C4-2B (cell line): ENCODE measurements at regions not wholly inside any gene's neighbourhood (a gene's known extent, or its start where the extent isn't known, plus 50 kb on each side); places are given as distances from the start of the nearest gene placed in this dataset.

ENCODE experiments used
- CTCF ChIP-seq: fragments of 450-650 bp; conservative IDR thresholded peaks from 2 replicates; pipeline ENCODE4 v1.5.1; 2017; ENCODE audit warnings: mild to moderate bottlenecking
- ZFX ChIP-seq: fragments of 450-650 bp; IDR thresholded peaks from 2 replicates; pipeline ENCODE4 v1.6.1; 2017

GRCh38 chr3:3923619-3924018, 124.4 kb downstream of the LRRN1 start:
- TF ChIP-seq CTCF (no peak), ZFX (no peak)
